Adrenal gland (tissue), 9 donors: ENCODE measurements at regions not wholly inside any gene's neighbourhood (a gene's known extent, or its start where the extent isn't known, plus 50 kb on each side); places are given as distances from the start of the nearest gene placed in this dataset.

Source experiments
- DNase-seq, 7 donors: peaks; one replicate each; pipeline ENCODE4 v3.0.0-alpha.2; 2019 to 2020
- H3K27ac ChIP-seq, 5 donors: fragments of 200-600 bp; sonication (generic) in 4 of 5; 1 replicate in 3 of 5; 2 replicates in 2 of 5; pipeline versions ENCODE4 v1.5.1 to v1.8.0; 2016 to 2020; ENCODE audit warnings: mild to moderate bottlenecking in 1 of 5
- H3K27me3 ChIP-seq: fragments of 200-600 bp; 2 replicates; pipeline ENCODE4 v1.8.0; 2021
- H3K36me3 ChIP-seq, 2 donors: fragments of 200-600 bp; replicated peaks in 1 of 2; 1 replicate in 1 of 2; 2 replicates in 1 of 2; pipeline versions ENCODE4 v1.5.1 to v1.8.0; 2018 to 2022
- H3K4me1 ChIP-seq, 2 donors: fragments of 200-600 bp; replicated peaks in 1 of 2; 1 replicate in 1 of 2; 2 replicates in 1 of 2; pipeline versions ENCODE4 v1.5.1 to v1.8.0; 2018 to 2021
- H3K4me3 ChIP-seq, 4 donors: fragments of 200-600 bp; sonication (generic) in 3 of 4; one replicate each; pipeline ENCODE4 v1.5.1; 2016 to 2018
- H3K9me3 ChIP-seq, 3 donors: fragments of 200-600 bp; sonication (generic) in 1 of 3; replicated peaks in 1 of 3; 1 replicate in 2 of 3; 2 replicates in 1 of 3; pipeline versions ENCODE4 v1.5.1 to v1.8.0; 2016 to 2021
- POLR2A ChIP-seq, 2 donors: fragments of 450-650 bp; IDR thresholded peaks; one replicate each; pipeline ENCODE4 v1.6.1; 2017; ENCODE audit warnings: antibody characterized with exemption in 2 of 2, mild to moderate bottlenecking in 2 of 2, moderate library complexity in 1 of 2
- WGBS, 4 donors: extraction: QIAGEN DNeasy Blood & Tissue Kit in 2 of 4; methylation state at CpG; one replicate each; pipeline versions ENCODE4 v1.1.5 to v1.1.7; 2013 to 2017; 5-methylcytosine and 5-hydroxymethylcytosine counted together
- intact Hi-C, 2 donors: fragments of 100-400 bp; cut with DNase I; formaldehyde crosslinking; loops; one replicate each; pipeline versions ENCODE4 v1.14.1 to v1.15.0; 2022 to 2023
- TF ChIP-seq, protein P1 (sequence below), 6 experiments: fragments of 450-650 bp in 4 of 6; fragments of 200-600 bp in 2 of 6; sonication (generic) in 1 of 6; IDR thresholded peaks; 1 replicate in 5 of 6; 2 replicates in 1 of 6; pipeline versions ENCODE4 v1.5.1 to v1.8.0; 2016 to 2021; ENCODE audit warnings: antibody characterized with exemption in 6 of 6, mild to moderate bottlenecking in 2 of 6, moderate library complexity in 1 of 6
- donor health status: healthy with polysubstance abuse.
- donor health status: Bipolar disorder and iron deficiency.
- donor health status: DM: yes; HTN: yes; CAD: no.
- donor health status: DM: no; HTN: no; CAD: no.
- donor health status: DM: no; HTN: no; CAD: no.

DNA sequence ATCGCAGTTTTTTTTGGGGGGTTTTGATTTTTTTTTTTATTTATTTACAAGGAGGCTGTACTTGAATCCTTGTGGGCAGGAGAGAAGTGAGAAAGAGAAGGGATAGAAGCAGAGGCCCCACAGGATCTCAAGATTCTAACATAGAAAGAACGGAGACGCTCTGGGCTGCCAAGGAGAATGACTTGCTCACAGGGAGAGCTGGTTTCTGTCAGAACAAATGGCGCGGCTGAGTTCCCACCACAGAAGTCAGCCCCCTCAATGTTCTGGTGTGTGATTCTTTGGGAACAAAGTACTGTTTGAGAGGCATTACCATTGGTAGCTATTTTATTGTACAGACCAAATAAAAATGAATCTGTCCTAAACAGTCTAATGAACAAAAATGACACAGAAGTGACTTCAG, 80.6 kb downstream of the ATXN3L start:
- no peak overlapping the region for H3K27ac ChIP-seq
- 65 to 84% (median 71%) methylated on average over 5 of the region's 5 CpGs for WGBS, 4 donors
- intact Hi-C loops = no loop called here

DNA sequence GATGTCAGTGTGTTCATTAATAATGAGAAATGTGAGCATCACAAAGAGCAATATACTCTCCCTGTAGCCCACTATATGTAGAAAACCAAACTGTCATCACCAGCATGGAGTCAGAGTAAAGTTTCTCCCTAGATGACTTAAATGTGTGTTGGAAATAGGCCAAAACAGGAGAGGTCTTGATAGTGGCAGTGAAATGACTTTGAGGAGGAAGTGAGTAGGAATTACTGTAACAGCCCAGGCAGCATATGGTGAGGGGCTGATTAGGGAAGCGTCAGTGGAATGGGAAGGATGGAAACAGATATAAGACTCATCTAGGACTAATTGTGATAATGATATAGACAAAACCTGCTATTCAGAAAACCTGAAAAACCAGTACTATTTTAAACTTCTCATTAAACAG, 83.9 kb downstream of the ATXN3L start:
- H3K9me3 ChIP-seq = no peaks in the 10 kb centered on the region
- DNase-seq = no peak
- H3K27me3 ChIP-seq = peaks cover 7% of the 10 kb centered on the region
- 61 to 73% (median 70%) methylated on average over 1 of the region's 1 CpG for WGBS, 4 donors
- H3K36me3 ChIP-seq = no peaks in the 10 kb centered on the region
- TF ChIP-seq, protein P1, sequence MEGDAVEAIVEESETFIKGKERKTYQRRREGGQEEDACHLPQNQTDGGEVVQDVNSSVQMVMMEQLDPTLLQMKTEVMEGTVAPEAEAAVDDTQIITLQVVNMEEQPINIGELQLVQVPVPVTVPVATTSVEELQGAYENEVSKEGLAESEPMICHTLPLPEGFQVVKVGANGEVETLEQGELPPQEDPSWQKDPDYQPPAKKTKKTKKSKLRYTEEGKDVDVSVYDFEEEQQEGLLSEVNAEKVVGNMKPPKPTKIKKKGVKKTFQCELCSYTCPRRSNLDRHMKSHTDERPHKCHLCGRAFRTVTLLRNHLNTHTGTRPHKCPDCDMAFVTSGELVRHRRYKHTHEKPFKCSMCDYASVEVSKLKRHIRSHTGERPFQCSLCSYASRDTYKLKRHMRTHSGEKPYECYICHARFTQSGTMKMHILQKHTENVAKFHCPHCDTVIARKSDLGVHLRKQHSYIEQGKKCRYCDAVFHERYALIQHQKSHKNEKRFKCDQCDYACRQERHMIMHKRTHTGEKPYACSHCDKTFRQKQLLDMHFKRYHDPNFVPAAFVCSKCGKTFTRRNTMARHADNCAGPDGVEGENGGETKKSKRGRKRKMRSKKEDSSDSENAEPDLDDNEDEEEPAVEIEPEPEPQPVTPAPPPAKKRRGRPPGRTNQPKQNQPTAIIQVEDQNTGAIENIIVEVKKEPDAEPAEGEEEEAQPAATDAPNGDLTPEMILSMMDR (IDR thresholded peaks at IDR 0.05) = no peak
- TF ChIP-seq POLR2A (IDR thresholded peaks at IDR 0.05) = no peak
- intact Hi-C loops = no loop called here
- H3K4me3 ChIP-seq = no peak overlapping the region
- H3K4me1 ChIP-seq = no peaks in the 10 kb centered on the region
- no peak overlapping the region for H3K27ac ChIP-seq

More for the DNA sequence above, 80.6 kb downstream of the ATXN3L start:
- H3K4me1 ChIP-seq = no peaks in the 10 kb centered on the region
- DNase-seq = no peak
- peaks cover 7% of the 10 kb centered on the region for H3K27me3 ChIP-seq
- no peaks in the 10 kb centered on the region for H3K9me3 ChIP-seq
- H3K4me3 ChIP-seq = no peak overlapping the region
- H3K36me3 ChIP-seq = no peaks in the 10 kb centered on the region
- TF ChIP-seq, protein P1 (IDR thresholded peaks at IDR 0.05) = no peak

DNA sequence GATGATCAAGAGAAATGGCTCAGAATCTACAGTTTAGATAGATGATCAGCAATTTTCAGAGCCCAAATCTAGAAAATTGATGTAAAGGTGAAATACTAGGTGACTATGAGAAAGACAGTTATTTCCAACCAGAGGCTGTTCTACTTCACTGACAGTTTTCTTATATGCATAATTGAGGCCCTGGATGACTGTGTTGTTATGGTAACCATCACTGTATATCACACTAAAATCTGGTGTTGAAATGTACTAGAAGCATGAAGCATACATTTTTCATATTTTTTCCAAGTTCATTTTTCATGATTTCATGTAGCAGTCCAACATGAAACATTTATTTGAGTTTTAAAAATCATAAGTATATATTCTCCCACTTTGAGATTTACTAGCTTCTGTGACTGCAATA, 87.4 kb downstream of the ATXN3L start:
- H3K9me3 ChIP-seq = no peaks in the 10 kb centered on the region
- DNase-seq = no peak
- H3K36me3 ChIP-seq = no peaks in the 10 kb centered on the region
- no peaks in the 10 kb centered on the region for H3K4me1 ChIP-seq
- H3K4me3 ChIP-seq = no peak overlapping the region
- no peak overlapping the region for H3K27ac ChIP-seq
- H3K27me3 ChIP-seq = peaks cover 3% of the 10 kb centered on the region
- intact Hi-C loops = no loop called here
- TF ChIP-seq POLR2A (IDR thresholded peaks at IDR 0.05) = no peak
- TF ChIP-seq, protein P1 (IDR thresholded peaks at IDR 0.05) = no peak

DNA sequence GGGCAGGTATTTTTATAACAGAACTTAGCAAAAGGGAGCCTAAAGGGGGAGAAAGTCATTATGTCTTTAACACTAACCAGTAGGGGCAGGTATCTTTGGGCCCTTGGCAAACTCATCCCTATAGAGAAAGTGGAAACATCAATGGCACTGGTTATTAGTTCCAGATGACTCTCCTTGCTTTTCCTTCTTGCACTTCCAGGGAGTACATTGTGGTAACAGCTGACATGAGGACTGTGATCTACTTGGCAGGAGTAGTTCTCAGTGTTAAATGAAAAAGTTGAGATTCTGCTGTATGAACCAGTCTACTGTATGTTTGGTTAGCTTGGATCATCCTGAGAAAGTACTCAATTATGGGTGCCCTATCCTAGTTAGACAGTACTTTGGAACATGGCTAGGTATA, 93.6 kb downstream of the ATXN3L start:
- Histone ChIP-seq H3K27me3 (no peaks in the 10 kb centered on the region), H3K4me1 (no peaks in the 10 kb centered on the region), H3K4me3 (no peak overlapping the region), H3K9me3 (no peaks in the 10 kb centered on the region), H3K36me3 (no peaks in the 10 kb centered on the region), H3K27ac (no peak overlapping the region)
- no peak for DNase-seq
- intact Hi-C loops = no loop called here
- TF ChIP-seq, protein P1 (IDR thresholded peaks at IDR 0.05) = no peak
- TF ChIP-seq POLR2A (IDR thresholded peaks at IDR 0.05) = no peak
